ENCODE measurements at regions not wholly inside any gene's neighbourhood (a gene's known extent, or its start where the extent isn't known, plus 50 kb on each side); places are given as distances from the start of the nearest gene placed in this dataset.
"Not testable (repeated sequence)": the region's sequence is repeated elsewhere in the genome, so short reads cannot be mapped to it uniquely, and the experiment has no call there.

GRCh38 chr2:111610035-111610434 is 274.0 kb downstream of the ANAPC1 start:
- TF ChIP-seq POLR2A (IDR thresholded peaks at IDR 0.05), result not testable (repeated sequence)
- TF ChIP-seq, protein P1, sequence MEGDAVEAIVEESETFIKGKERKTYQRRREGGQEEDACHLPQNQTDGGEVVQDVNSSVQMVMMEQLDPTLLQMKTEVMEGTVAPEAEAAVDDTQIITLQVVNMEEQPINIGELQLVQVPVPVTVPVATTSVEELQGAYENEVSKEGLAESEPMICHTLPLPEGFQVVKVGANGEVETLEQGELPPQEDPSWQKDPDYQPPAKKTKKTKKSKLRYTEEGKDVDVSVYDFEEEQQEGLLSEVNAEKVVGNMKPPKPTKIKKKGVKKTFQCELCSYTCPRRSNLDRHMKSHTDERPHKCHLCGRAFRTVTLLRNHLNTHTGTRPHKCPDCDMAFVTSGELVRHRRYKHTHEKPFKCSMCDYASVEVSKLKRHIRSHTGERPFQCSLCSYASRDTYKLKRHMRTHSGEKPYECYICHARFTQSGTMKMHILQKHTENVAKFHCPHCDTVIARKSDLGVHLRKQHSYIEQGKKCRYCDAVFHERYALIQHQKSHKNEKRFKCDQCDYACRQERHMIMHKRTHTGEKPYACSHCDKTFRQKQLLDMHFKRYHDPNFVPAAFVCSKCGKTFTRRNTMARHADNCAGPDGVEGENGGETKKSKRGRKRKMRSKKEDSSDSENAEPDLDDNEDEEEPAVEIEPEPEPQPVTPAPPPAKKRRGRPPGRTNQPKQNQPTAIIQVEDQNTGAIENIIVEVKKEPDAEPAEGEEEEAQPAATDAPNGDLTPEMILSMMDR (IDR thresholded peaks at IDR 0.05), result not testable (repeated sequence)

Data from thyroid gland (tissue), 4 donors.